OCI-LY7 (cell line): ENCODE measurements at regions not wholly inside any gene's neighbourhood (a gene's known extent, or its start where the extent isn't known, plus 50 kb on each side); places are given as distances from the start of the nearest gene placed in this dataset.

Experiments used
- BruUV-seq: library from RNA; stranded (reverse); fragments of 400-500 nt; replicated peaks from 2 replicates; lab custom pipeline; 2021; lab: Mats Ljungman, UMichigan
- CTCF ChIA-PET: fragments of 300-600 bp; sonication (Branson Sonifier 250); formaldehyde crosslinking; loops from one replicate; lab custom pipeline; 2022; ENCODE audit warnings: antibody characterized with exemption; ENCODE audit not compliant: unreplicated experiment; lab: Charles Lee
- POLR2A ChIA-PET: fragments of 300-600 bp; sonication (Branson Sonifier 250); formaldehyde crosslinking; loops from one replicate; lab custom pipeline; 2022; ENCODE audit warnings: antibody characterized with exemption; lab: Charles Lee
- DNase-seq: peaks from one replicate; pipeline ENCODE4 v3.0.0-alpha.2; 2015; ENCODE audit warnings: low spot score
- H2AFZ ChIP-seq: fragments of 200-600 bp; sonication (generic), shearing (Covaris generic); 2 replicates; pipeline ENCODE4 v1.6.1; 2014; ENCODE audit warnings: mild to moderate bottlenecking, antibody characterized with exemption, low read length, moderate library complexity
- H3K27ac ChIP-seq: fragments of 200-600 bp; sonication (generic); 2 replicates; pipeline ENCODE4 v1.5.1; 2014; ENCODE audit warnings: mixed run types, low read depth, mild to moderate bottlenecking, moderate library complexity, low read length, inconsistent platforms; ENCODE audit not compliant: poor library complexity, severe bottlenecking
- H3K36me3 ChIP-seq: fragments of 200-600 bp; sonication (generic); 2 replicates; pipeline ENCODE4 v1.6.1; 2014; ENCODE audit warnings: mild to moderate bottlenecking, antibody characterized with exemption, low read length, moderate library complexity, mixed read lengths; ENCODE audit not compliant: insufficient read depth
- H3K4me1 ChIP-seq: fragments of 200-600 bp; sonication (generic); 2 replicates; pipeline ENCODE4 v1.5.1; 2014; ENCODE audit warnings: mild to moderate bottlenecking, low read length; ENCODE audit not compliant: insufficient read depth, poor library complexity, severe bottlenecking
- H3K4me2 ChIP-seq: fragments of 200-600 bp; sonication (generic); 2 replicates; pipeline ENCODE4 v1.6.1; 2014; ENCODE audit warnings: mild to moderate bottlenecking, low read length
- H3K4me3 ChIP-seq: fragments of 200-600 bp; sonication (generic); 2 replicates; pipeline ENCODE4 v1.5.1; 2014; ENCODE audit warnings: mild to moderate bottlenecking, low read depth, low read length; ENCODE audit not compliant: poor library complexity, severe bottlenecking
- H3K79me2 ChIP-seq: fragments of 200-600 bp; sonication (generic); 2 replicates; pipeline ENCODE4 v1.6.1; 2016; ENCODE audit warnings: low read depth, mild to moderate bottlenecking, low read length, moderate library complexity, mixed read lengths; ENCODE audit not compliant: insufficient read depth
- H3K9me2 ChIP-seq: fragments of 200-600 bp; sonication (generic); 2 replicates; pipeline ENCODE4 v1.6.1; 2016; ENCODE audit warnings: mild to moderate bottlenecking, low read length, mixed read lengths; ENCODE audit not compliant: insufficient read depth
- H3K9me3 ChIP-seq: fragments of 200-600 bp; sonication (generic); 2 replicates; pipeline ENCODE4 v1.6.1; 2014; ENCODE audit warnings: mild to moderate bottlenecking, mixed run types, low read length, mixed read lengths
- H4K20me1 ChIP-seq: fragments of 200-600 bp; sonication (generic); 2 replicates; pipeline ENCODE4 v1.6.1; 2014; ENCODE audit warnings: mild to moderate bottlenecking, antibody characterized with exemption, low read length, moderate library complexity, mixed read lengths; ENCODE audit not compliant: insufficient read depth
- CTCF ChIP-seq: fragments of 200-600 bp; sonication (generic); conservative IDR thresholded peaks from 2 replicates; pipeline ENCODE4 v1.5.1; 2014; ENCODE audit warnings: mild to moderate bottlenecking, antibody characterized with exemption, low read length, moderate library complexity, mixed read lengths
- EZH2phosphoT487 ChIP-seq: fragments of 200-600 bp; sonication (generic); IDR thresholded peaks from 2 replicates; pipeline ENCODE4 v1.6.1; 2018; ENCODE audit warnings: low read depth, borderline replicate concordance, mild to moderate bottlenecking, mixed run types, antibody characterized with exemption, low read length, moderate library complexity, mixed read lengths
- intact Hi-C: fragments of 100-400 bp; cut with micrococcal nuclease; formaldehyde crosslinking; loops from one replicate; pipeline ENCODE4 v1.10.0; 2022; ENCODE audit not compliant: unreplicated experiment

GRCh38 chr2:138356178-138356577 lies 145.4 kb upstream of the SPOPL start:
- Histone ChIP-seq H3K79me2 (no peaks in the 10 kb centered on the region), H3K4me2 (no peak overlapping the region), H3K27ac (no peak overlapping the region), H3K9me3 (no peaks in the 10 kb centered on the region), H2AFZ (no peak overlapping the region), H3K4me3 (no peak overlapping the region), H4K20me1 (no peaks in the 10 kb centered on the region), H3K36me3 (no peaks in the 10 kb centered on the region), H3K4me1 (no peaks in the 10 kb centered on the region), H3K9me2 (no peaks in the 10 kb centered on the region)
- CTCF ChIA-PET = no interaction called here
- DNase-seq = no peak
- BruUV-seq = no TSS peak
- POLR2A ChIA-PET = no interaction called here
- no peak for TF ChIP-seq EZH2phosphoT487
- TF ChIP-seq CTCF = no peak
- intact Hi-C loops = no loop called here

GRCh38 chr2:138359532-138359931 lies 142.0 kb upstream of the SPOPL start:
- Histone ChIP-seq H3K27ac (no peak overlapping the region), H3K9me2 (no peaks in the 10 kb centered on the region), H3K4me1 (no peaks in the 10 kb centered on the region), H4K20me1 (no peaks in the 10 kb centered on the region), H2AFZ (no peak overlapping the region), H3K79me2 (no peaks in the 10 kb centered on the region), H3K9me3 (no peaks in the 10 kb centered on the region), H3K36me3 (no peaks in the 10 kb centered on the region), H3K4me3 (no peak overlapping the region), H3K4me2 (no peak overlapping the region)
- POLR2A ChIA-PET = no interaction called here
- TF ChIP-seq EZH2phosphoT487 (no peak), CTCF (no peak)
- intact Hi-C loops = no loop called here
- DNase-seq = no peak
- no TSS peak for BruUV-seq
- CTCF ChIA-PET = no interaction called here

- no peak overlapping the region for H3K4me3 ChIP-seq
- H3K36me3 ChIP-seq = no peaks in the 10 kb centered on the region
- no peak for DNase-seq
- ChIA-PET POLR2A (no interaction called here), CTCF (no interaction called here)
- H2AFZ ChIP-seq = no peak overlapping the region
- H3K79me2 ChIP-seq = no peaks in the 10 kb centered on the region
- no peak overlapping the region for H3K4me2 ChIP-seq
- intact Hi-C loops = no loop called here
- BruUV-seq = no TSS peak
- no peaks in the 10 kb centered on the region for H3K9me3 ChIP-seq
- no peak overlapping the region for H3K27ac ChIP-seq
- no peaks in the 10 kb centered on the region for H3K4me1 ChIP-seq
- H3K9me2 ChIP-seq = no peaks in the 10 kb centered on the region
- no peaks in the 10 kb centered on the region for H4K20me1 ChIP-seq
- TF ChIP-seq CTCF = no peak
- TF ChIP-seq EZH2phosphoT487 = no peak
Observed at GRCh38 chr2:138364554-138365162, 136.9 kb upstream of the SPOPL start.
